Suprapubic skin (tissue), 4 donors: ENCODE measurements at regions not wholly inside any gene's neighbourhood (a gene's known extent, or its start where the extent isn't known, plus 50 kb on each side); places are given as distances from the start of the nearest gene placed in this dataset.
"Not testable (repeated sequence)": the region's sequence is repeated elsewhere in the genome, so short reads cannot be mapped to it uniquely, and the experiment has no call there.

Source experiments
- DNase-seq, 2 donors: peaks; one replicate each; pipeline ENCODE4 v3.0.0-alpha.2; 2019; ENCODE audit warnings: low spot score in 2 of 2
- H3K27ac ChIP-seq: fragments of 200-600 bp; sonication (generic); one replicate; pipeline ENCODE4 v1.5.1; 2019
- H3K27me3 ChIP-seq: fragments of 200-600 bp; sonication (generic); one replicate; pipeline ENCODE4 v1.5.1; 2019
- H3K36me3 ChIP-seq: fragments of 200-600 bp; sonication (generic); one replicate; pipeline ENCODE4 v1.5.1; 2019
- H3K4me1 ChIP-seq: fragments of 200-600 bp; sonication (generic); one replicate; pipeline ENCODE4 v1.5.1; 2019
- H3K4me3 ChIP-seq: fragments of 200-600 bp; sonication (generic); one replicate; pipeline ENCODE4 v1.5.1; 2019; ENCODE audit warnings: mild to moderate bottlenecking
- H3K9me3 ChIP-seq: fragments of 200-600 bp; sonication (generic); one replicate; pipeline ENCODE4 v1.5.1; 2019
- CTCF ChIP-seq, 2 donors: fragments of 200-600 bp in 1 of 2; fragments of 450-650 bp in 1 of 2; sonication (generic) in 1 of 2; IDR thresholded peaks; one replicate each; pipeline ENCODE4 v1.5.1; 2016 to 2019; ENCODE audit warnings: antibody characterized with exemption in 2 of 2, mild to moderate bottlenecking in 1 of 2, moderate library complexity in 1 of 2
- EP300 ChIP-seq: sonication (generic); formaldehyde crosslinking; IDR thresholded peaks from one replicate; pipeline ENCODE4 v1.6.1; 2017; ENCODE audit warnings: antibody characterized with exemption
- POLR2A ChIP-seq, 2 donors: fragments of 450-650 bp; IDR thresholded peaks; one replicate each; pipeline ENCODE4 v1.6.1; 2017; ENCODE audit warnings: antibody characterized with exemption in 2 of 2, mild to moderate bottlenecking in 2 of 2, moderate library complexity in 2 of 2
- POLR2AphosphoS5 ChIP-seq, 3 donors: sonication (generic); formaldehyde crosslinking; IDR thresholded peaks; one replicate each; pipeline ENCODE4 v1.6.1; 2017; ENCODE audit warnings: antibody characterized with exemption in 3 of 3
- whole genome bisulfite sequencing: methylation state at CpG from one replicate; pipeline ENCODE4 v1.1.5; 2018; 5-methylcytosine and 5-hydroxymethylcytosine counted together

- 79% methylated on average over 2 of the region's 2 CpGs for WGBS
- no peaks in the 10 kb centered on the region for H3K27me3 ChIP-seq
- no peaks in the 10 kb centered on the region for H3K36me3 ChIP-seq
- no peak overlapping the region for H3K4me3 ChIP-seq
- DNase-seq = no peak
- no peaks in the 10 kb centered on the region for H3K9me3 ChIP-seq
- H3K27ac ChIP-seq = no peak overlapping the region
- TF ChIP-seq EP300 = no peak
- TF ChIP-seq POLR2AphosphoS5 (IDR thresholded peaks at IDR 0.05) = no peak
- TF ChIP-seq CTCF (IDR thresholded peaks at IDR 0.05) = no peak
- TF ChIP-seq POLR2A (IDR thresholded peaks at IDR 0.05) = no peak
- H3K4me1 ChIP-seq = no peaks in the 10 kb centered on the region
Measured at GRCh38 chr1:121544500-121544899, 359.7 kb downstream of the SRGAP2C start.

DNA sequence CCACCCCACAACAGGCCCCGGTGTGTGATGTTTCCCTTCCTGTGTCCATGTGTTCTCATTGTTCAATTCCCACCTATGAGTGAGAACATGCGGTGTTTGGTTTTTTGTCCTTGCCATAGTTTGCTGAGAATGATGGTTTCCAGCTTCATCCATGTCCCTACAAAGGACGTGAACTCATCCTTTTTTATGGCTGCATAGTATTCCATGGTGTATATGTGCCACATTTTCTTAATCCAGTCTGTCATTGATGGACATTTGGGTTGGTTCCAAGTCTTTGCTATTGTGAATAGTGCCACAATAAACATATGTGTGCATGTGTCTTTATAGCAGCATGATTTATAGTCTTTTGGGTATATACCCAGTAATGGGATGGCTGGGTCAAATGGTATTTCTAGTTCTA lies 361.1 kb downstream of the SRGAP2C start:
- not testable (repeated sequence) for H3K4me3 ChIP-seq, H3K9me3 ChIP-seq

DNA sequence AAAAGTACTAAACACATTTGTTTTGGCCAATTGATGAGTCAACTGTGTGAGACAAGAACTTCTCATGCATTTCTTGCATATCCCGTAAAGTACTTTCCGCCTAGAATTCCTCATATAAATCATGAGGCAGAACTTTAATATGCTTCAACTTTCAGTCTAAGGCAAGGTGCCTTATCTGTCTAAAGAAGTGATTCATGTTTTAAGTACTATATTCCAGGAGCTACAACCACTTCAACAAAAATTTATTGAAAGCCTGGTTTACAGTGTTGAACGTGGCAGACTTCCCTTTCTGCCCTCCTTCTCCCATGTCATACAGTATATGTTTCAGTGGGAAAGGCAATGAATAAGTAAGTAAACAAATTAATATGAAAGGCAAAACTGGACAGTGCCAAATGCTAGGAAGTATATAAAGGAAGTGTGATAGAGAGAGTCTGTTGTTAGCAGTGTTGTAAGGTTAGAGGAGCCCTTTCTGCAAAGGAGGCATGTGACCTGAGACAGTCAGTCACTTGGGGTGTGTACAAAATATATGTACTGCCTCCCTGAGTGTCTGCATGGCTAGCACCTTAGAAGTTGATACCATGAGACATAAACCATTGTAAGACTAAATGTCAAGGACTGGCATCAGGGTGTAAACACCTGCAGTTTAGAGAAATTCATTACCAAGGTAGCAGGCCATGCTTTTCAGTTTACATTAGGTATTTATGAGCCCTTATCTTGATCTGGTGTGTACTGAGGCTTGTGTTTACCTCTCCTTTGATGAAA lies 362.2 kb downstream of the SRGAP2C start:
- whole genome bisulfite sequencing = 51% methylated on average over 3 of the region's 3 CpGs
- H3K27me3 ChIP-seq = no peaks in the 10 kb centered on the region
- no peak overlapping the region for H3K27ac ChIP-seq
- no peak for TF ChIP-seq POLR2AphosphoS5 (IDR thresholded peaks at IDR 0.05)
- TF ChIP-seq EP300 = no peak
- no peak for TF ChIP-seq CTCF (IDR thresholded peaks at IDR 0.05)
- TF ChIP-seq POLR2A (IDR thresholded peaks at IDR 0.05) = no peak
- no peak overlapping the region for H3K4me3 ChIP-seq
- no peak for DNase-seq
- no peaks in the 10 kb centered on the region for H3K4me1 ChIP-seq
- H3K9me3 ChIP-seq = no peaks in the 10 kb centered on the region
- H3K36me3 ChIP-seq = no peaks in the 10 kb centered on the region

More for the DNA sequence above, 361.1 kb downstream of the SRGAP2C start:
- not testable (repeated sequence) for H3K27ac ChIP-seq, H3K27me3 ChIP-seq, H3K4me1 ChIP-seq, DNase-seq, H3K36me3 ChIP-seq
- 100% methylated on average over 1 of the region's 3 CpGs for WGBS

DNA sequence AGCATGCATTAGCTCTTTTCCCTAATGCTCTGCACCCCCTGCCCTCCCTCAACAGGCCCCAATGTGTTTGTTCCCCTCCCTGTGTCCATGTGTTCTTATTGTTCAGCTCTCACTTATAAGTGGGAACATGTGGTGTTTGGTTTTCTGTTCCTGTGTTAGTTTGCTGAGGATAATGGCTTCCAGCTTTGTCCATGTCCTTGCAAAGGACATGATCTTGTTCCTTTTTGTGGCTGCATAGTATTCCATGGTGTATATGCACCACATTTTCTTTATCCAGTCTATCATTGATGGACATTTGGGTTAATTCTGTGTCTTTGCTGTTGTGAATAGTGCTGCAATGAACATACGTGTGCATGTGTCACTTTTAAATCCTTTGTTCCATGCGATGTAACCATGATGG lies 363.0 kb downstream of the SRGAP2C start:
- H3K4me1 ChIP-seq, H3K4me3 ChIP-seq, H3K27me3 ChIP-seq, DNase-seq, H3K9me3 ChIP-seq, H3K27ac ChIP-seq, H3K36me3 ChIP-seq: not testable (repeated sequence)
- 95% methylated on average over 2 of the region's 2 CpGs for WGBS

DNA sequence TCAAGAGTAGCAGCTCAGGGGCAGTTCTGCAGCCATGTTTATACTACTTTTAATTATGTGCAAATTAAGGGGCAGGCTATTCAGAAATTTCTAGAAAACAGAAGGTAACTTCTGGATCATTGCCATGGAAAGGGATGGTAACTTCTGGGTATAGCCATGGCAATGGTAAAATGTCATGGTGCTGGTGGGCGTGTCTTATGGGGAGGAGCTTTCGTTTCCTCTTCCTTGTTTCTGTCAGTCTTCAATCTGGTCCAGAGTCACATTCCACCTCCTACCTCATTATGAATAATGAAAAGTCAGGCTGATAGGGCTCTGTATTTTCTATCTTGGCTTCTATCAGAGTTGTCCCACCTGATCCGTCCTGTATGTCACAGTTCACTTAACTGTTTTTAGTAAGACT lies 366.0 kb downstream of the SRGAP2C start:
- not testable (repeated sequence) for H3K27me3 ChIP-seq, H3K9me3 ChIP-seq, H3K4me3 ChIP-seq, H3K27ac ChIP-seq, DNase-seq, H3K4me1 ChIP-seq, H3K36me3 ChIP-seq
- WGBS = 92% methylated on average over 3 of the region's 3 CpGs

DNA sequence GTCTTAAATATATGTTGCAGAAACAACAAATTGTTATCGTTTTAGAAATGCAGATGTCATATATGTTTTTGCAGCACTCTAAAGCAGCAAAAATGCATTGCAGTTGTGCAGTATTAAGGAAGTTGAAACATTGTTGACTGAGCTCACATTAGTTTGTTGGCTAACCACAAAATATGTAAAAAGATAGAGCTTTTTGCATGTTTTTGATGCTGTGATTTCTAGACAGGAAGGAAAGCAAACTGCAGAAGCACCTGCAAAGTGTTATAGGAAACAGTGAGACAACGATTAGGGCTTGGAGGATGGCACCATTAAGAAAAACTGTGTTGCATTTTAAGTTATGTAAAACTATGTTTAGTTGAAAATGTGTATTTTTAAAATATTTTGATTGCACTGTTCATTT lies 366.7 kb downstream of the SRGAP2C start:
- DNase-seq, H3K4me1 ChIP-seq, H3K36me3 ChIP-seq, H3K9me3 ChIP-seq, H3K4me3 ChIP-seq, H3K27ac ChIP-seq, H3K27me3 ChIP-seq: not testable (repeated sequence)
- 69% methylated on average over 2 of the region's 2 CpGs for WGBS

DNA sequence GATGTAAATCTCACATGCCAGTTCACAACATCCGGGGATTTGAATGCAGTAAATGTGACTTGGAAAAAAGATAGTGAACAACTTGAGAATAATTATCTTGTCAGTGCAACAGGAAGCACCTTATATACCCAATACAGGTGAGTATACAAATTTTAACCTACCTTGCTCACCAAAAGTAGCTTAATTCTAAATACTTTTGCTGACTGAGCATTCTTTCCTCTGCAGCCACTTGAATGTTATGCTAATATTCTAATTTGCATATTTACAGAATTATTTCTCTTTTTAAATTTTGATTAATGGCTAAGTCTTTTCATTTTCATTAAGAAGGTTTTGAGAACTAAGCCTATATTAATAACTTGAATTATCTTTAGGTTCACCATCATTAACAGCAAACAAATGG lies 371.8 kb downstream of the SRGAP2C start:
- WGBS = 74% methylated on average over 1 of the region's 1 CpG

GRCh38 chr1:121558034-121558433 lies 373.3 kb downstream of the SRGAP2C start:
- H3K27me3 ChIP-seq, H3K9me3 ChIP-seq, H3K27ac ChIP-seq, DNase-seq, H3K4me1 ChIP-seq, H3K4me3 ChIP-seq, H3K36me3 ChIP-seq: not testable (repeated sequence)
- 80% methylated on average over 1 of the region's 1 CpG for WGBS

More for the DNA sequence above, 371.8 kb downstream of the SRGAP2C start:
- H3K27ac ChIP-seq, H3K4me1 ChIP-seq, H3K9me3 ChIP-seq, DNase-seq, H3K36me3 ChIP-seq, H3K4me3 ChIP-seq, H3K27me3 ChIP-seq: not testable (repeated sequence)
